Tibial nerve (tissue), 3 donors: ENCODE measurements at regions not wholly inside any gene's neighbourhood (a gene's known extent, or its start where the extent isn't known, plus 50 kb on each side); places are given as distances from the start of the nearest gene placed in this dataset.

Source experiments
- POLR2A ChIP-seq, 2 donors: fragments of 450-650 bp; IDR thresholded peaks; one replicate each; pipeline ENCODE4 v1.6.1; 2017; ENCODE audit warnings: antibody characterized with exemption in 2 of 2, mild to moderate bottlenecking in 2 of 2, moderate library complexity in 2 of 2
- TF ChIP-seq, protein P1 (sequence below), 5 experiments: fragments of 200-600 bp in 3 of 5; fragments of 450-650 bp in 2 of 5; sonication (generic) in 3 of 5; IDR thresholded peaks; one replicate each; pipeline ENCODE4 v1.5.1; 2016 to 2019; ENCODE audit warnings: antibody characterized with exemption in 5 of 5, mild to moderate bottlenecking in 3 of 5, moderate library complexity in 2 of 5

DNA sequence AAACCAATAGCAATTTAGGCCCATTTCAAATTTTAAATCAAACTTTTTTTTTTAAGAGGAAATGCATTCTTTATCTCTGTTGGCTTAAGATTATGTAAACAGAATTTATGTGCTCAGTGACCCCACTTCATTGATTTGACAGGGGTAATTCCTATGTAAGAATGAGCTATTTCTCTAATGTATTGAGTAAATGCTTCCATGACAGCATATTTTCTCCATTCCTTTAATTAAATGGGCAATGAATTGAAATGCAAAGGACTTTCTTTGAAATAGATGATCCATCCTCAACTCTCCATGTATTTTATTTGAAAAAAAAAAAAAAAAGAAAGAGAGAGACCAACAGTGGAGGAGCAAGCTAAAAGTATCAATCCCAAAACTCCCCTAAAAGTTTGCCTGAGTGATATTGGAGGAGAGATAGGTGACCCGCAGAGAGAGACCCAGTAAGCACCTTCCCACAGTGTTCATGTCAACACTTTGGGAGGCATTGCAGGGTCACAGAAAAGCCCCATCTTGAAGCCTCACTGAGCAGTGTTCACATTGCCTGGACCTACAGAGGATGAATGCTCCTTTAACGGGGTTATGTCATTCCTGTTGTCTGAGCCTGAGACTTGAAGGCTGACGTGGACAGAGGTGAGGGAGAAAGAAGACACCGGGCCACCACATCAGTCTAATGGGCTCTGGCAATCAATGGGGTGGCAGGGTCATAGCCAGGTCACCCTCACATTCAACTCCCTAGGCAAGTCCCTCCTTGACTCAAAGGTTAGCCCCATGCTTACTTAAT, 176.0 kb downstream of the SHOX2 start:
- no peak for TF ChIP-seq POLR2A (IDR thresholded peaks at IDR 0.05)
- TF ChIP-seq, protein P1, sequence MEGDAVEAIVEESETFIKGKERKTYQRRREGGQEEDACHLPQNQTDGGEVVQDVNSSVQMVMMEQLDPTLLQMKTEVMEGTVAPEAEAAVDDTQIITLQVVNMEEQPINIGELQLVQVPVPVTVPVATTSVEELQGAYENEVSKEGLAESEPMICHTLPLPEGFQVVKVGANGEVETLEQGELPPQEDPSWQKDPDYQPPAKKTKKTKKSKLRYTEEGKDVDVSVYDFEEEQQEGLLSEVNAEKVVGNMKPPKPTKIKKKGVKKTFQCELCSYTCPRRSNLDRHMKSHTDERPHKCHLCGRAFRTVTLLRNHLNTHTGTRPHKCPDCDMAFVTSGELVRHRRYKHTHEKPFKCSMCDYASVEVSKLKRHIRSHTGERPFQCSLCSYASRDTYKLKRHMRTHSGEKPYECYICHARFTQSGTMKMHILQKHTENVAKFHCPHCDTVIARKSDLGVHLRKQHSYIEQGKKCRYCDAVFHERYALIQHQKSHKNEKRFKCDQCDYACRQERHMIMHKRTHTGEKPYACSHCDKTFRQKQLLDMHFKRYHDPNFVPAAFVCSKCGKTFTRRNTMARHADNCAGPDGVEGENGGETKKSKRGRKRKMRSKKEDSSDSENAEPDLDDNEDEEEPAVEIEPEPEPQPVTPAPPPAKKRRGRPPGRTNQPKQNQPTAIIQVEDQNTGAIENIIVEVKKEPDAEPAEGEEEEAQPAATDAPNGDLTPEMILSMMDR (IDR thresholded peaks at IDR 0.05) = no peak
